ENCODE measurements at regions not wholly inside any gene's neighbourhood (a gene's known extent, or its start where the extent isn't known, plus 50 kb on each side); places are given as distances from the start of the nearest gene placed in this dataset.

DNA sequence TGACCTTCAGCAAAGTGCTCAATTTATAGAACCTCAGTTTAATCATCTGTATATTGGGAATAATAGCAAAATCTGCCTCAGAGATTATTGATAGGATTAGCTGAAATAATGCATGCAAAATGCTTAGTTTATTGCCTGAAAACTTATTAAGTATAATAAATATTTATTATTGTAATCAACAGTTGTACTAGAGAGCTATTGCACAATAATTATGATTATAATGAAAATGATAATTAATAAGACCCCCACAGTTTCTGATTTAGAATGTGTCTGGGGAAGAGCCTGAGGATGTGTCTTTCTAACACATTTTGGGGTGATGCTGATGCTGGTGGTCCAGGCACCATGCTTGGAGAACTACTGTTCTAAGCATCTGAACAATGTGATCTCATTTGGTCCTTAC is 419.6 kb downstream of the NPIPA7 start:
- H3K4me1 ChIP-seq (ENCODE audit: control insufficient read depth in 2 of 2, insufficient read depth in 2 of 2, low read length in 1 of 2), result no peaks in the 10 kb centered on the region

DNA sequence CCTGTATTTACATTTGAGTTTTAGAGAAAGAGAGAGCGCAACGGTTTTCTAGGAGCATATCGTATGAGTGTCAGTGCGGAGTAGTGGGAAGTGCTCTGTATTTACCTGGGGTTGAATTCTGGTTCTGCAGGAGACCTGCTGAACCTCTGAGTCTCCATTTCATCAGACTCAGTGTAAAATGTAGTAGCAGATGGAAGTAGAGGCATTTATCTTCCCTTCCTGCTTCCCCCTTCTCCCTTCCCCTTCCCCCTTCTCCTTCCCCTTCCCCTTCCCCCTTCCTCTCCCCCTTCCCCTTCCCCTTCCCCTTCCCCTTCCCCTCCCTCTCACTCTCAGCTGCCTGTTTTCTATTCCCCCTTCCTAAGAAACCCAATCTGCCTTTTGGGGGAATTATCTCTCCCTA is 426.9 kb downstream of the NPIPA7 start:
- WGBS, 2 donors, result 87 to 90% methylated on average over 4 of the region's 4 CpGs

More for the DNA sequence above, 419.6 kb downstream of the NPIPA7 start:
- Histone ChIP-seq H3K36me3 (ENCODE audit: control insufficient read depth in 2 of 2, insufficient read depth in 2 of 2, low read length in 1 of 2) (no peaks in the 10 kb centered on the region), H3K27me3 (ENCODE audit: control insufficient read depth in 1 of 2, insufficient read depth in 2 of 2, low read length in 2 of 2) (peaks cover 0 to 3% of the 10 kb centered on the region in 2 donors), H3K9me3 (ENCODE audit: control insufficient read depth in 2 of 2, insufficient read depth in 1 of 2, low read depth in 1 of 2, low read length in 1 of 2) (no peaks in the 10 kb centered on the region), H3K27ac (ENCODE audit: low read depth in 2 of 2, low read length in 1 of 2) (no peak overlapping the region), H3K4me3 (ENCODE audit: low read depth in 1 of 2, low read length in 2 of 2) (no peak overlapping the region)

DNA sequence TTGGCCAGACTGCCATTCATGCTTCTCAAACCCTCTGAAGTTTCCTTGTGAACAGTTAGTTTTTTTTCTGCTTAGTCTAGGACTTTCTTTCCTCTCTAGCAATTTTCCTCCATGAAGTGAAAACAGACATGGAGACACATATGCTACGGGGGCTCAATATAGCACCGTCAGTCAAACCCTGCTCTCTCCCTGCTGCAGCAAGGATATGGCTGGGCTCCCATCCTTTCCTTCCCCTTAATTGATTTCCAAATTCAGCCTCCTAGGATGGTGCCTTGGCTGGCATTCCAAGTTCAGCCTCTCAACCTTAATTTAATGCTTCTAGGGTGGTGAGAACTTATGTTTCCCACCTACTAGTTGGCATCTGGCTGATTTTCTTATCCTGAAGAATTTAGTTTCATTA is 436.7 kb downstream of the NPIPA7 start:
- Histone ChIP-seq H3K36me3 (ENCODE audit: control insufficient read depth in 2 of 2, insufficient read depth in 2 of 2, low read length in 1 of 2) (no peaks in the 10 kb centered on the region), H3K9me3 (ENCODE audit: control insufficient read depth in 2 of 2, insufficient read depth in 1 of 2, low read depth in 1 of 2, low read length in 1 of 2) (peaks cover 0 to 2% of the 10 kb centered on the region in 2 donors), H3K27ac (ENCODE audit: low read depth in 2 of 2, low read length in 1 of 2) (no peak overlapping the region), H3K27me3 (ENCODE audit: control insufficient read depth in 1 of 2, insufficient read depth in 2 of 2, low read length in 2 of 2) (no peaks in the 10 kb centered on the region), H3K4me1 (ENCODE audit: control insufficient read depth in 2 of 2, insufficient read depth in 2 of 2, low read length in 1 of 2) (no peaks in the 10 kb centered on the region), H3K4me3 (ENCODE audit: low read depth in 1 of 2, low read length in 2 of 2) (no peak overlapping the region)
- WGBS, 2 donors, result 73 to 90% methylated on average over 2 of the region's 2 CpGs

More for the DNA sequence above, 426.9 kb downstream of the NPIPA7 start:
- no peaks in the 10 kb centered on the region for H3K27me3 ChIP-seq (ENCODE audit: control insufficient read depth in 1 of 2, insufficient read depth in 2 of 2, low read length in 2 of 2)
- H3K27ac ChIP-seq (ENCODE audit: low read depth in 2 of 2, low read length in 1 of 2), result no peak overlapping the region
- H3K9me3 ChIP-seq (ENCODE audit: control insufficient read depth in 2 of 2, insufficient read depth in 1 of 2, low read depth in 1 of 2, low read length in 1 of 2), result no peaks in the 10 kb centered on the region
- no peaks in the 10 kb centered on the region for H3K4me1 ChIP-seq (ENCODE audit: control insufficient read depth in 2 of 2, insufficient read depth in 2 of 2, low read length in 1 of 2)
- no peak overlapping the region for H3K4me3 ChIP-seq (ENCODE audit: low read depth in 1 of 2, low read length in 2 of 2)
- H3K36me3 ChIP-seq (ENCODE audit: control insufficient read depth in 2 of 2, insufficient read depth in 2 of 2, low read length in 1 of 2), result no peaks in the 10 kb centered on the region

DNA sequence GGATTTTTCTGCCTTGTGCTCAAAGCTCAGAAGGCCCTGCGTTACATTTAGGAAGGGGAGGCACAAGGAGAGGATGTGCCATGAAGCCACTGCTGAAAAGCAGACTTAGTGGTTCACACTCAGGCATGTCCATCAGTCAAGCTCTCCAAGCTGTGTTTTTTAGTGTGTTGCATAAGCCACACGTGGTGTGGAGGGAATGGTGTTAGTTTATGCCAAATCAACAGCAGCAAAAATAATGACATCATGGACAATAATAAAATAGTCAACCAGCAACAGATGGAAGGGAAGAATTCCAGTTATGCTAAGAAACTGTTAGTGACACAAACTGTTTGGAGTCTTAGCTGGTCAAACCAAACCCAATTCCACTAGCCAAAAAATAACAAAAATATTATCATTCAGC is 438.3 kb downstream of the NPIPA7 start:
- peaks cover 0 to 4% of the 10 kb centered on the region in 2 donors for H3K9me3 ChIP-seq (ENCODE audit: control insufficient read depth in 2 of 2, insufficient read depth in 1 of 2, low read depth in 1 of 2, low read length in 1 of 2)
- H3K4me3 ChIP-seq (ENCODE audit: low read depth in 1 of 2, low read length in 2 of 2), result no peak overlapping the region
- H3K4me1 ChIP-seq (ENCODE audit: control insufficient read depth in 2 of 2, insufficient read depth in 2 of 2, low read length in 1 of 2), result no peaks in the 10 kb centered on the region
- H3K27ac ChIP-seq (ENCODE audit: low read depth in 2 of 2, low read length in 1 of 2), result no peak overlapping the region
- H3K36me3 ChIP-seq (ENCODE audit: control insufficient read depth in 2 of 2, insufficient read depth in 2 of 2, low read length in 1 of 2), result no peaks in the 10 kb centered on the region
- no peaks in the 10 kb centered on the region for H3K27me3 ChIP-seq (ENCODE audit: control insufficient read depth in 1 of 2, insufficient read depth in 2 of 2, low read length in 2 of 2)
- 48 to 53% methylated on average over 2 of the region's 2 CpGs for WGBS, 2 donors

DNA sequence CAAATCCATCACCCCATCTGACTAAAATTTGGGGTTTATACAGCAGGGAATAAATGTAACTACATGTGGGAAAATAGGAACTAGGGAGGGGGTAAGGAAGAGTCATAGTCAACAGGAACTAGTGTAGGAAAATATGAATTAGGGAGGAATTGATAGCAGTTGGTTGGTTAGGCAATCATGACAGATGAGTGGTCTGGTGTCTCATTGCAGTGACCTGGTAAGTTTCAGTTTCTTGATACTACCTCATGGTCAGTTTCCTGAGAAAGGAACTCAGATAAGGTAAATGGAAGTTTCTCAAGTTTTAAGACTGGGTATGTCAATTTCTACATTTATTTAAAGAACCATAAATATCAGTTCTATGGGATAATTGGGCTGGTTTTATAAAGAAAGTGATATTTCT is 442.3 kb downstream of the NPIPA7 start:
- no peak overlapping the region for H3K27ac ChIP-seq (ENCODE audit: low read depth in 2 of 2, low read length in 1 of 2)
- H3K4me1 ChIP-seq (ENCODE audit: control insufficient read depth in 2 of 2, insufficient read depth in 2 of 2, low read length in 1 of 2), result no peaks in the 10 kb centered on the region
- H3K9me3 ChIP-seq (ENCODE audit: control insufficient read depth in 2 of 2, insufficient read depth in 1 of 2, low read depth in 1 of 2, low read length in 1 of 2), result peaks cover 0 to 4% of the 10 kb centered on the region in 2 donors
- no peak overlapping the region for H3K4me3 ChIP-seq (ENCODE audit: low read depth in 1 of 2, low read length in 2 of 2)
- no peaks in the 10 kb centered on the region for H3K27me3 ChIP-seq (ENCODE audit: control insufficient read depth in 1 of 2, insufficient read depth in 2 of 2, low read length in 2 of 2)
- H3K36me3 ChIP-seq (ENCODE audit: control insufficient read depth in 2 of 2, insufficient read depth in 2 of 2, low read length in 1 of 2), result no peaks in the 10 kb centered on the region

DNA sequence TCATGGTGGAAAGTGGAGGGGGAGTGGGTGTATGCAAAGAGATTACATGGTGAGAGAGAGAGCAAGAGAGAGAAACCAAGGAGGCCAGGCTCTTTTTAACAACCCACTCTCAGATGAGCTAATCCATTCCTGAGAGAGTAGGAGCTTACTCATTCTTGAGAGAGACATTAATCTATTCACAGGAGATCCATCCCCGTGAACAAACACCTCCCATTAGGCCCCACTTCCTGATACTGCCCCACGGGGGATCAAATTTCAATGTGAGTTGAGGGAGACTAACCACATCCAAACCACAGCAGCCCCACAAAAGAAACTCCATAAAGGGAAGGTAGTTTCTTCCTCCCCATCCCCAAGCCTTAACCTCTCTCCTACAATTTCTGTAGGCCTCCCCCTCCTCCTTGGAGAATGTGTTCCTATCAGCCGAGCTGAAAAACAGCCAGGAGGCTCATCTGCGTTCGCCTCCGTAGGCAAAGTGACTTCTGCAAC is 450.0 kb downstream of the NPIPA7 start:
- 42 to 44% methylated on average over 6 of the region's 6 CpGs for WGBS, 2 donors
- Histone ChIP-seq H3K4me3 (ENCODE audit: low read depth in 1 of 2, low read length in 2 of 2) (no peak overlapping the region), H3K9me3 (ENCODE audit: control insufficient read depth in 2 of 2, insufficient read depth in 1 of 2, low read depth in 1 of 2, low read length in 1 of 2) (no peaks in the 10 kb centered on the region), H3K4me1 (ENCODE audit: control insufficient read depth in 2 of 2, insufficient read depth in 2 of 2, low read length in 1 of 2) (no peaks in the 10 kb centered on the region), H3K27ac (ENCODE audit: low read depth in 2 of 2, low read length in 1 of 2) (no peak overlapping the region), H3K27me3 (ENCODE audit: control insufficient read depth in 1 of 2, insufficient read depth in 2 of 2, low read length in 2 of 2) (no peaks in the 10 kb centered on the region), H3K36me3 (ENCODE audit: control insufficient read depth in 2 of 2, insufficient read depth in 2 of 2, low read length in 1 of 2) (no peaks in the 10 kb centered on the region)

DNA sequence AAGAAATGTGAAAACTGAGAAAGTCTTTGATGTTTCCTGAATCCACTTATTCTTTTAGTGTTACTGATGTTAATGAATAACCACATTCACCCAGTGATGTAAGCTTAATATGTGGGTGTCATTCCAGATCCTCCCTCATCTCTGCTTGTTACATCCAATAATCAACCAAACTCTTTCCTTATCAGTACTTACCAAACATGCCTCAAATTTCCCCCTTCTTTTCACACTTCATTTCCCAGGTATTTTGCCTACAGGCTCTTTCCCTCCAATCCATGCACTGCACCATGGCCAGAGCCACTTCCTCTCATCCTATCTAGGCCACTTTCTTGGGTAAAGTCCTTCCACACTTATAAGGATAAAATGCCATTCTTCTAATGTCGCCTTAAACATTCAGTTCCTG is 451.5 kb downstream of the NPIPA7 start:
- Histone ChIP-seq H3K36me3 (ENCODE audit: control insufficient read depth in 2 of 2, insufficient read depth in 2 of 2, low read length in 1 of 2) (no peaks in the 10 kb centered on the region), H3K9me3 (ENCODE audit: control insufficient read depth in 2 of 2, insufficient read depth in 1 of 2, low read depth in 1 of 2, low read length in 1 of 2) (no peaks in the 10 kb centered on the region), H3K27ac (ENCODE audit: low read depth in 2 of 2, low read length in 1 of 2) (no peak overlapping the region), H3K4me3 (ENCODE audit: low read depth in 1 of 2, low read length in 2 of 2) (no peak overlapping the region), H3K4me1 (ENCODE audit: control insufficient read depth in 2 of 2, insufficient read depth in 2 of 2, low read length in 1 of 2) (no peaks in the 10 kb centered on the region), H3K27me3 (ENCODE audit: control insufficient read depth in 1 of 2, insufficient read depth in 2 of 2, low read length in 2 of 2) (no peaks in the 10 kb centered on the region)
- WGBS, 2 donors, result 55 to 61% methylated on average over 1 of the region's 1 CpG

DNA sequence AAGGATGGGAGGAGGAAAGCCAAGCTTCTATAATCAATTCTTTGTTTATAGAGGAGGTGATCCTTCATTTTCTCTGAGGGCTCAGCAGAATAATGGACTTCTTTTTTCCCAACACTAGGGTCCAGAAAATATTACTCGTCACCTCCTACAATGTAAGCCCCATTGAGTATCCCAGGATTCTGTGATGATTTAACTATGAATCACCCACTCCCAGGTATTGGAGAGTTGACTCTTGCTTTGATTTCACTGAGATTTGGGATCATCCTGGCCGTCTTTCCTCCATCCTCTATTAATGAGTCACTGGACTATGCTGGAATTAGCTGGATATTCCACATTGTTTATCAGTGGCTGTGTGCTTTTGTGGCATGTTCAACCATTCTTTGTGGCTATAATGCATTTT is 452.0 kb downstream of the NPIPA7 start:
- Histone ChIP-seq H3K4me3 (ENCODE audit: low read depth in 1 of 2, low read length in 2 of 2) (no peak overlapping the region), H3K36me3 (ENCODE audit: control insufficient read depth in 2 of 2, insufficient read depth in 2 of 2, low read length in 1 of 2) (no peaks in the 10 kb centered on the region), H3K9me3 (ENCODE audit: control insufficient read depth in 2 of 2, insufficient read depth in 1 of 2, low read depth in 1 of 2, low read length in 1 of 2) (no peaks in the 10 kb centered on the region), H3K27me3 (ENCODE audit: control insufficient read depth in 1 of 2, insufficient read depth in 2 of 2, low read length in 2 of 2) (no peaks in the 10 kb centered on the region), H3K4me1 (ENCODE audit: control insufficient read depth in 2 of 2, insufficient read depth in 2 of 2, low read length in 1 of 2) (no peaks in the 10 kb centered on the region), H3K27ac (ENCODE audit: low read depth in 2 of 2, low read length in 1 of 2) (no peak overlapping the region)
- 48 to 50% methylated on average over 2 of the region's 2 CpGs for WGBS, 2 donors

DNA sequence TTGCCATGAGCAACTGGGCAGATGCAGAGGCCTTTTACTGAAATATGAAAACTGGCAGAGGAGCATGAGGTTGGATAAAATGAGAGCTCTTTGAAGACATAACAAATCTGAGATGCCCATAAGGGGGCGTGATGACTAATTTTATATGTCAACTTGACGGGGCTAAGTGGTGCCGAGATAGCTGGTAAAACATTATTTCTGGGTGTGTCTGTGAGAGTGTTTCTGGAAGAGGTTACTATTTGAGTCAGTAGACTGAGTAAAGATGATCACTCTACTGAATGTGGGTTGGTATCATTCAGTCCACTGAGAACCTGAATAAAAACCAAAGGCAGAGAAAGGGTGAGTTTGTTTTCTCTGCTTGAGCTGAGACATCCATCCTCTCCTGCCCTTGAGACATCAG is 454.2 kb downstream of the NPIPA7 start:
- 71 to 86% methylated on average over 3 of the region's 3 CpGs for WGBS, 2 donors
- H3K4me3 ChIP-seq (ENCODE audit: low read depth in 1 of 2, low read length in 2 of 2), result no peak overlapping the region

DNA sequence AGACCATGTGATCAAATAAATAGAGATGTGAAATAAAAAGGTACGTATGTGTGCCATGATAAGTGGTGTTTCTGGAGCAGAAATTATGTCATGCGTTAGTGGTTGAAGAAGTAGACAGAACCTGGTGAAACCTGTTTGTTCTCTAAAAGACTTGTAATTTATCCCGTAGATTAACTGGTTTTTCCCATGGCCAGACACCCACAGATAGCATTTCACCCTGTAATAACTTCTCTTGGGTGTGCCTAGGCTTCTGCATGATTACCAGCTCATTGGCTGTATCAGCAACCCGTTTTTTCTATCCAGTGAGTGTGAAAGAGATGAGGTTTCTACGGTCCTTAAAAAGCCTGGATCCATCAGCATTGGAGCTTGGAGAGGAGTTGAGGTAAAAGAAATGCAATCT is 471.3 kb downstream of the NPIPA7 start:
- no peak overlapping the region for H3K4me3 ChIP-seq (ENCODE audit: low read depth in 1 of 2, low read length in 2 of 2)
- WGBS, 2 donors, result 47 to 54% methylated on average over 5 of the region's 5 CpGs

More for the DNA sequence above, 454.2 kb downstream of the NPIPA7 start:
- Histone ChIP-seq H3K27me3 (ENCODE audit: control insufficient read depth in 1 of 2, insufficient read depth in 2 of 2, low read length in 2 of 2) (no peaks in the 10 kb centered on the region), H3K4me1 (ENCODE audit: control insufficient read depth in 2 of 2, insufficient read depth in 2 of 2, low read length in 1 of 2) (no peaks in the 10 kb centered on the region), H3K27ac (ENCODE audit: low read depth in 2 of 2, low read length in 1 of 2) (no peak overlapping the region), H3K36me3 (ENCODE audit: control insufficient read depth in 2 of 2, insufficient read depth in 2 of 2, low read length in 1 of 2) (no peaks in the 10 kb centered on the region), H3K9me3 (ENCODE audit: control insufficient read depth in 2 of 2, insufficient read depth in 1 of 2, low read depth in 1 of 2, low read length in 1 of 2) (no peaks in the 10 kb centered on the region)

More for the DNA sequence above, 471.3 kb downstream of the NPIPA7 start:
- Histone ChIP-seq H3K27ac (ENCODE audit: low read depth in 2 of 2, low read length in 1 of 2) (no peak overlapping the region), H3K4me1 (ENCODE audit: control insufficient read depth in 2 of 2, insufficient read depth in 2 of 2, low read length in 1 of 2) (no peaks in the 10 kb centered on the region), H3K9me3 (ENCODE audit: control insufficient read depth in 2 of 2, insufficient read depth in 1 of 2, low read depth in 1 of 2, low read length in 1 of 2) (no peaks in the 10 kb centered on the region), H3K36me3 (ENCODE audit: control insufficient read depth in 2 of 2, insufficient read depth in 2 of 2, low read length in 1 of 2) (no peaks in the 10 kb centered on the region), H3K27me3 (ENCODE audit: control insufficient read depth in 1 of 2, insufficient read depth in 2 of 2, low read length in 2 of 2) (no peaks in the 10 kb centered on the region)
